GM18519 (cell line): ENCODE measurements at regions not wholly inside any gene's neighbourhood (a gene's known extent, or its start where the extent isn't known, plus 50 kb on each side); places are given as distances from the start of the nearest gene placed in this dataset.
"Not testable (repeated sequence)": the region's sequence is repeated elsewhere in the genome, so short reads cannot be mapped to it uniquely, and the experiment has no call there.

Source experiments
- ATAC-seq: cut with Tn5 transposase; IDR thresholded peaks from one replicate; pipeline ENCODE4 v1.9.1; 2021; ENCODE audit warnings: mild to moderate bottlenecking, moderate library complexity; ENCODE audit not compliant: unreplicated experiment, low FRiP score

DNA sequence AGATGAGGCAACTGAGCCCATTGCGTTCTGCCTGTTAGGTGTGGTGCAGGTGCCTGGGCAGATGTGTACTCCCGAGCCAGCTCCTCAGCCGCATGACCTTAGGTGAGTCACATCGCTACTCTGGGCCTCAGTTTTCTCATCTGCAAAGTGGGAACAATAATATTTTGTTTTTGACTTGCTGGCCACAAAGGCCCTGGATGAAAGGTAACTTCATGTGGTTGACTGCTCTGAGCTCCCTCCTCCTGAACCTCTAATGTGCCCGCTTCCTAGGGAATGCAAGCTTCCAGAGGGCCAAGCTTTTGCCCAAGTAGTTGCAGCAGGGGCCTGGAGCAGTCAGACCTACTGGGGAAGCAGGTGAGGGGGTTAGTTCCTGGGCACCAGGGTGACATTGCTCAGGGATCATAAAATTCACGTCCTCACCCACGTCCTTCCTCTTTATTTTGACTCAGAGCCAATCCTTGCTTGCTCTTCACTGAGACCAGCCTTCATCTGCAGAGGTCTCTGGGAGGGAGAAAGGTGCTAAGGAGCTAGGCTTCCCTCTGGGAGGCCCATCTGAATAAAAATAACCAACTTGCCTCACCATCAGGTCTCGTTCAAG is 149.0 kb upstream of the TLE3 start:
- ATAC-seq = no peak

DNA sequence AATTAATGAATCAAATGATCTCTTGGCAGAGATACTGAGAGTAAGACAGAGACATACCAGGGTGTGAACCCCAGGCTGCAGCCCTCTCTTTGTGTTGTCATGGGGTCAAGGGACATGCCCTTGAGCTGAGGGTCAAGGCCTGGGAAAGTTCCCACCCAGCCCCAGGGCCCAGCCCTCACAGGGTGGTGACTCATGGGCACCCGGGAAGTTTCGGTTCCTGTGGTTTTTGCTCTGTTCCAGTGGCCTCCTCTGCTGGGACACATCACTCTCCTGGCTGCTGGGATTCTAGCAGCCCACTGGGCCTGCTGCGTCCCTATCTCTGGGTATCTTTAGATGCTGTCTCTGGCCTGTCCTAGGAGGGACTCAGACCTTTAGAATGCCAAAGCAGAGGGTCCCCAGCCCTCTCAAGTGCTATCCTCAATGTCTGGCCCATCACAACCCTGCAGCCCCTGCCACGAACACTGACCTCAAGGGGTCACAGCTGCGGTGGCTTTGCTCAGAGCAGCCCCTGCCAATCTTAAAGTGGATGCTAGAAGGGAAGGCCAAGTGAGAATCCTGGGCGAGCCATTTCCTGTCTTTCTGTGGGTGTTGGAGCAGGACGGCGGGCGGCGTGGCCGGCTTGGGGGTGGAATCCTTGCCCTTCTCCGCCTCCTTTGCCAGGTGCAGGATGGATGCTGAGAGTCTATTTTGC is 148.4 kb upstream of the TLE3 start:
- no peak for ATAC-seq

DNA sequence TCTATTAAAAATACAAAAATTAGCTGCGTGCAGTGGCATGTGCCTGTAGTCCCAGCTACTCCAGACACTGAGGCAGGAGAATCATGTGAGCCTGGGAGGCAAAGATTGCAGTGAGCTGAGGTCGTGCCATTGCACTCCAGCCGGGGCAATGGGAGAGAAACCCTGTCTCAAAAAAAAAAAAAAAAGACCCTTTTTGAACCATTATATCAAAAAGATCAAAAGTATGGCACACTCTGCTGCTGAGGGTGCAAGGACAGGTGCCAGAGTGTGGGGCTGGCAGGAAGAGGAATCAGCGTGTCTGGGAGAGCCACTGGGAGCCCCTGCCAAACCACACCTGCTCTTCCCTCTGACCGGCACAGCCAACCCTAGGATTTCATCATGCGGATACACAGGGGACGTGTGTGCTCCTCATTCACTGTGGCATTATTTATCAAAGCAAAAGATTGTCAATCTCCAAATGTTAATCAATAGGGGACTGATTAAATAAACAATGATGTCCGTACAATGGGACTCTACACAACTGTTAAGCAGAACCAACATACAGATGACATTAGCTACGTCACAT is 147.3 kb upstream of the TLE3 start:
- ATAC-seq = no peak

DNA sequence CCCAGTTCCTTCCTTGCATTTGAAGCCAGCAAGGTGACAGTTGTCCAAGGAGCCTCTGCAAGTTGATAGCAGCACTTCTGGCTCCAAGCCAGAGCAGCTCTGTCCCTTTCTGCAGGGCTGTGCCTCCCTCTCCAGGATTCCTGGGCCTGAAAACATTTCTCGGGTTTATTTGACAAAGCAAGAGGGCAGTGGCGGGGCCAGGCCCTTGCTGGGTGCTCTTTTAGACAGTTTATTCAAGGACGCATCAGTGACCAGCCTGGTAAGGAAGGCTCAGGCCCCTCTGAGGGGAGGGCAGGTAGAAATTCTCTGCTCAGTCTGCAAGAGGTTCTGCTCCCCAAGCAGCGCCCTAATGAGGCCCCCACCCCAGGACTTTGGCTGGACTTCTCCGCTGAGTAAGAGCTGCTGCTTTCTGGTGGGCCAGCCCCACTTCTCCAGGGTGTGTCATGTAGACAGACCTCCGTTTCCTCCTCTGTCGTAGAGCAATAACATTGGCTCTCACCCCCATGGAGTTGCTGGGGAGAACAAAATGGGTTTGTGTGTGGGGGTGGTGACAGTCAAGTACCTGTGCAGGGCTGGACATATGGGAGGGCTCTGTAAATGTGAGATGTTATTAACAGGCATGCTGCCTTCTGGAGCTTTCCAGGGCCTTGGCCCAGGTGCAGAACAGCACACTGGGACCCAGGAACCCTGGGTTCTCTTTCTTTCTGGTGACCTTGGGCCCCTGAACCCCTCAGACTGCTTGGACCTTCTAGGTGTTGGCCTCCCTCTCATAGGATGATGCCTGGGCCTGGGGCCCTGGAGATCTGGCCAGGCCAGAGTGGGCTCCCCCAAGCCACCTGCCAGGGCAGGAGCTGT is 146.2 kb upstream of the TLE3 start:
- no peak for ATAC-seq

DNA sequence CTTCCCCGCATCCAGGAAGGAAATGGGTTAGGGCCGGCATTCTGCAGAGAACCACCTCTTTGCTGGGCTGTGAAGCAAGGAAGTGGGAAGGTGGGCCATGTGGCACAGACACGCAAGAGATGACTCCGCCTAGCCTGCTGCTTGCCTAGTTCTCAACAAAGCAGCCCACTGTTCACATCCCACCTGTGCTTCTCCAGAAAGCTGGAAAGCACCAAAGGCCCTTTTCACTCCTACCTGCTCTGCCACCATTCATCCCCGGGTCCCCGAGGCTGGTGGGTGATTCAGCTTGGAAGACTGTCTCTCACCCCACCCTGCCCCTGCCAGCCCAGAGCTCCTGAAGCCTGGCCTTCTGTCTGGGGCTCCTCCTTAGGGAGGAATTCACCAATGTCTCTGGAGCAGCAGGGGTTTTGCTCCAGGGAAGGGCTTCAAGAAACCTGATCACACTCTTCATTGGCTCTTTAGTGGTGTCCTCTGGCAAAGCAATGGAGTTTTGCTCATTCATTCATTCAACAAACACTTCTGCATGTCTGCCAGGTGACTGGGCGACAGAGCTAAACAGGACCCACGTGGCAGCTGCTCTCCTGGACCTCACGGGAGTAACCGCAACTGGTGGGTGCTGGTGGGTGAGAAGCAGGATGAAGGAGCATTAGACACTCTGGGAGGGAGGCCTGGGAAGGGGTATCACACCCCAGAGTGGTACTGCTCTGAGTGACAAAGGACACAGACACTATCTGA is 145.4 kb upstream of the TLE3 start:
- ATAC-seq = no peak

DNA sequence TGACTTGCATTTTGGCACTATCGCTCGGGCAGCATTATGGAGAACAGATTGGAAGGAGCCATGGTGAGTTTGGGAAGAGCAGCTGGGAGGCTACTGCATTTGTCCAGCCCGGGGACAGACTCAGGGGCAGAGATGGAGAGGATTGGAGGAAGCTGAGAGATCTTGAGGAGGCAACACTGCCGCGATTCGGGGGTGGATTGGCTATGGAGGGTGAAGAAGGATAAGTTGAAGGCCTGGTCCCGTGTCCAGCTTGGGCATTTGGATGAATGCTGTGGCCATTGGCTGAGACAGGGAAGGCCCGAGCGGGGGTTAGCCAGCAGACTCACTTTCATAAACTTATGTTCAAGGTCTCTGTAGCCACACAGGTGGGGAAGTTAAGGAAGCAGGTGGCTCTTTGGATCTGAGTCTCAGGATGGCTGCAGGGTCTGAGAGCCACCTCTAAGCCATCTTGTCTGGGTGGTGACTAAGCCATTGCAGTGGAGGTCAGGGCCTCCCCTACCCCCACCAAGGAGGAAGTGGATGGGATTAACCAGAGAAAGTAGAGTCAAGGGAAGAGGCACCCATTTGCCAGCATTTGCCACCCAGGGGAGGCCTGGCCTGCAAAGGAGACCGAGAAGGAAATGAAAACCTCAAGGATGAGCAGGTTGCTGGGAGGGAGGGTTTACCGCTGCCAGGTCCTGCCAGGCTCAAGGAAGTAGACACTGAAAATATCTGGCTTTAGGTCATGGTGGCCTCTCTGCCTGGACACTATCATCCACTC is 144.0 kb upstream of the TLE3 start:
- ATAC-seq = no peak

DNA sequence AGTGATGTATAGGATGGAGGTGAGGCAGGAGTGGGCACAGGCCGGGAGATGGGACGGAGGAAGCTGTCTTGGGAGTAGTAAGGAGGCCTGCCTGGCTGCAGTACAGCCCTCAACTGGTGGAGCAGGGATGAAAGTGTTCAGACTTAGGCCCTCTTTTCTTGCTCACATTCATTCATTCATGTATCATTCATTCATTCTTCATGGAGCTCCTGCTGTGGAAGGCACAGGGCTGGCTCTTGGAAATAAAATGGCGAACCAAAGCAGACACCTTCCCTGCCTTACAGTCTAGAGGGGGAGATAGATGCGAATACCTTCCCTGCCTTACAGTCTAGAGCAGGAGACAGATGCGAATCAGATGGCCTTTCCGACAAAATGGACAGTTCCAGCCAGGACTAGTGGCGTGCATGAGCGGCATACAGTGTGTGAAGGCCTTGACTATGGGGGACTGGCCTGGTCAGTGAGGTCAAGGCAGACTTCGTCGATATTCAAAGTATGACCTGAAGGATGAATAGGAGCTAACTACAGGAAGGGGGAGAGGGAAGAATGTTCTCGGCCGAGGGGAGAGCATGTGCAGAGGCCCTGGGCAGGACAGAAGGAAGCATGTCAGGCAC is 143.2 kb upstream of the TLE3 start:
- ATAC-seq = no peak

DNA sequence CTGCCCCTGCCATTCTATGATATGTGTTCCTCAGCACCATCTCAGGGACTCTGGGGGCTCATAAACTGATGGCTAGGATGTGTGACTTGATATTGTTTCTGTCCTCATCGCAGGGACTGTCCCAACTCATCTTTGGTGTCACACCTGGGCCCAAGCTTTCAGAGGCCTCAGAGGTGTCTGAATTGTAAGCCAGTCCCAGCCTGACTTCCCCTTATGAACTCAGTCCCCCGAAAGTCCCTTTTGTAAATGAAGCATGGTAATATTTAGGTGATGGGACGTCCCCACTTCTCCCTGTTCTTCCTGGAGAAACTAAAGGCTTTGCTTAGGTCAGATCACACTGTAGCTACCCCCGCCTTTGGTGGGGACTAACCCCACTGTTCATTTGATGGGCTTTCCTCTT is 142.4 kb upstream of the TLE3 start:
- no peak for ATAC-seq

DNA sequence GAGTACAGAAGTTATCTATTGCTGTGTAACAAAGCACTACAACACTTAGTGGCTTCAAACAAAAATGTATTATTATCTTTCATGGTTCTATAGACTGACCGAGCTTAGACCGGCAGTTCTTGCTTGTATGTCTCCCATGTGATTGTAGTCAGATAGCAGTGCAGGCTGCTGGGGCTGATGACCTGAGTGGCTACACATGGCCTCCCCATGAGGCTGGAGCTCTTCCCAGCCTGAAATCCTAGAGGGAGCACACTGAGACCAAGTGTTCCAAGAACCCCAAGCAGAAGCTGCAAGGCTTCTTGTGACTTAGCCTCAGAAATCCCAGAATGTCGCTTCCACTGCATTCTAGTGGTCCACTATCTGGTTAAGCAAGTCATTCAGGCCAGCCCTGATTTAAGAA is 141.2 kb upstream of the TLE3 start:
- no peak for ATAC-seq

DNA sequence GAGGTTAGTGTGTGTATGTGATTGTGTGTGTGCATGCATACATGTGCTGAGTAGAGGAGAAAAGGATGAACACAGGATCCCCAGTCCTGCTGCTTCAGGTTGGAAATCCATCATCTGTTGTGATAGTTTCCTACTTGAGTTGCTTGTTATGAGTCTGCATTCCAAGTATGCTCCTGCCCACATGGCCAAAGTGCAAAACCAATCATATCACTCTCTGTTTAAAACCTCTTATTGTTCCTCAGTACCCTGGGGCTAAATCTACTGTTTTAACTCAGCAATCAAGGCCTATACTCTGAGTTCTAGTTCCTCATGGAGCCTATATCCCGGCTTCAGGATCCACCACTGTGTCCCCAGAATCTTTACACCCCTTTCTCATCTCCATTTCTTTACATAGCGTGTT is 139.9 kb upstream of the TLE3 start:
- ATAC-seq = no peak

DNA sequence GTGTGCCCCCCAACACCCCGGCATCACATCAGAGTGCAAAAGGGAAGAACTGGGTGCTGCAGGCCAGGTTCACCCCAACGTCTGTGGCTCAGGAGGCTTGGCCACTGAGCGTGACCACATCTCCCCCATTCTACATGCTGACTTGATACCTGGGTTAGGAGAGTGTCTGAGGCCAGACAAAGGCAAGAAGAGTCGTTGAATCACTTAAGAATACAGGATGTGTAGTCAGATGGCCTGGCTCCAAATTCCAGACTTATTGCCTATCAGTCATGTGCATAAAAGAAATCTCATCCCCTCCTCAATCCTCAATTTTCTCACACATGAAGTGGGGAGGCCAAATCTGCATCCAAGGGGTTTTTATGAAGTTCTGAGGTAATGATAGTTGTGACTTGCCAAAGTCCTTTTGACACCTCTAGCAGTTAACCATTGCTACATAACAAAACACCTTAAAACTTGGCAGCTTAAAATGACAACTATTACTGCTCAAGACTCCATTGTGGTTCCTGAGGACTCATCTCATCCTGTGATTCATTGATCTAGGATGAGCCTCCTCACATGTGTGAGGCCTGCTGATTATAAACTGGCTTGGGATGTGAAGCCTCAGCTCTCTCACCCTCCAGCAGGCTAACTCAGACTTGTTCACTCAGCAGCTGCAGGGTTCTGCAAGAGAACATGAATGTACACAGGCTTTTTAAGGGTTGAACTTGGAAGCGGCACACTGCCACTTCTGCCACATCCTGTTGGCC is 138.8 kb upstream of the TLE3 start:
- ATAC-seq = no peak

DNA sequence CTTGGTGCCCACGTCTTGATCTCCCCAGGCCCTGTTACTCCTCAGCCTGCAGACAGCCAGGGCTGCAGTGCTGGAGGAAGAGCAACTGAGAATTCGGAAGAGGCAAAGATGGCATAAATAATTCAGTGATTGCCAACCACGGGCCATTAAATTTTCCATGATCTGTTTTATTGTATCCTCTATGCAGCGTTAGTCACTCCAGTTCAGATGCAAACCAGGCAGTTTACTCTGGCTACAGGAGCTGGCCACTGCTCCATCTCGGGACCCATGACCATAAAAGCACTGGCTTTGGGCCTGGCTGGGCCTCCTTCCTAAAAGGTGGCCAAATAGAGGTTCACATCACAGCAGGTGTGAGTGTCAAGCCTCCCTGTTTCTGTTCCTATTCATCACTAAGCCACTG is 137.6 kb upstream of the TLE3 start:
- ATAC-seq = no peak

DNA sequence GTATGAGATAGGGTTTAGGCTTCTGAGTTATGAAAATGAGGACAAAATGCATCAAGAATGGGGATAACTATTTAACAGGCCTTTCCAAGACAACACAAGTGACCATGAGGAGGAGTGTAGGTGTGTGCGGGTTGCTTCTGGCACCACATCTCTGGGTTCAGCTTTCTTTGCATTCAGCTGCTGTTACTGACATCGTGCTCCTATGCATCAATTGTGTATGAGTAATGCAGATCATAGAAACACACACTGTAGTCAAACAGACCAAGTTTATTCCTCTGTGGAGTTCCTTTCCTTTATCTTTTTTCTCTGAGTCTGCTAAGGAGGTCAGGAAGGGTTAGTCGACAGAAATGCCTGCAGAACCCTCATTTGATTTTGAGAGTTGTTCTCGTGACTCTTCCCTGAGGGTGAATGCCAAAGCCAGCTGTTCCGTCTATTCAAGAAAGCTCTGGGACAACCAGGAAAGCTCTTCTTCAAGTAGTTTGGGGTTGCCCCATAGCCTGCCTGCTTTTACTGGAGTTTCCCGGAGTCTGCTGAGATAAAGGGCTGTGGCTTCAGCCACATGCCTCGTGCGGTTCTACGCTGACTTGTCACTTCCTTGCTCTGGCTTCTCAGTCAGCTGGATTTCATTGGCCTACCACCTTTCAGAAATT is 136.7 kb upstream of the TLE3 start:
- no peak for ATAC-seq

DNA sequence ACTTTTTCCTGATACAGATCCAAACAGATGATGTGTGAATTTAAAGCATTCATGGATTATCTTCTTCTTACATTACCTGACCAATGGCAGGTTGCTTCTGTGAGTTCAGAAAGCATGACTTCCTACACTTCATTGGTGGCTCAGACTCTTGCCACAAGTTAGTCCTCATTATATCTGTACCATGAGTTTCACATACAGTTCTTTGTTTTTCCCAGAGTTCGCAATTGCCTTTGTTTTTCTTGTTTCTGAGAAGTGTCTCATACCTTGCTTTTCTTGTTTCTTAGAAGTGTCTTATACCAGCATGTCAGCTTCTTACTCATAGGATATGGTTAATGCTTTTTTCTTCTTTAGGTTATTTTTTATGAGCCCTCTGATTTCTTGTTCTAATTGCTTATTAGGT is 133.8 kb upstream of the TLE3 start:
- no peak for ATAC-seq

DNA sequence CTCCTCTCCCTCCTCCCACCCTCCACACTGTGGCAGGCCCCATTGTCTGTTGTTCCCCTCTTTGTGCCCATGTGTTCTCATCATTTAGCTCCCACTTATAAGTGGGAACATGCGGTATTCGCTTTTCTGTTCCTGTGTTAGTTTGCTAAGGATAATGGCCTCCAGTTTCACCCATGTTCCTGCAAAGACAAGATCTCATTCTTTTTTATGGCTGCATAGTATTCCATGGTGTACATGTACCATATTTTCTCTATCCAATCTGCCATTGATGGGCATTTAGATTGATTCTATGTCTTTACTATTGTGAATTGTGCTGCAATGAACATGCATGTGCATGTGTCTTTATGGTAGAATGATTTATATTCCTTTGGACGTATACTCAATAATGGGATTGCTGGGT is 130.2 kb upstream of the TLE3 start:
- not testable (repeated sequence) for ATAC-seq

DNA sequence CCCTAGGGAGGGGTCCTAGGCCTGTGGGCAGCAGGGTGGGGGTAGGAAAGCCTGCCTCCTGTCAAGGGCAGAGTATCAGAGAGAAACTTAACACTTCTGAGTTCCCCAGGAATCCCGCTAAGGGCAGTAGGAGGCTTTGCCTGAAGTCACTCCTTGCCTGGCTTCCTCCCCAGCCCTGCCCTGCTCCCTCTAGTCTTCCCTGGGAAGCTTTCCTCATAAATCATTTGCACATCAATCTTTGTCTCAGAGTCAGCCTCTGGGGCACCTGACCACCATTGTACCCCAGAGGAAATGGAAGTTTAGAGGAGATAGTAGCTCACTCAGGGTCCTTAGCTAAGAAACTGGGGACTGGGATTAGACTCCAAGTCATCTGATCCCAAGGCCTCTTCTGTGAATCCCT is 129.4 kb upstream of the TLE3 start:
- no peak for ATAC-seq

DNA sequence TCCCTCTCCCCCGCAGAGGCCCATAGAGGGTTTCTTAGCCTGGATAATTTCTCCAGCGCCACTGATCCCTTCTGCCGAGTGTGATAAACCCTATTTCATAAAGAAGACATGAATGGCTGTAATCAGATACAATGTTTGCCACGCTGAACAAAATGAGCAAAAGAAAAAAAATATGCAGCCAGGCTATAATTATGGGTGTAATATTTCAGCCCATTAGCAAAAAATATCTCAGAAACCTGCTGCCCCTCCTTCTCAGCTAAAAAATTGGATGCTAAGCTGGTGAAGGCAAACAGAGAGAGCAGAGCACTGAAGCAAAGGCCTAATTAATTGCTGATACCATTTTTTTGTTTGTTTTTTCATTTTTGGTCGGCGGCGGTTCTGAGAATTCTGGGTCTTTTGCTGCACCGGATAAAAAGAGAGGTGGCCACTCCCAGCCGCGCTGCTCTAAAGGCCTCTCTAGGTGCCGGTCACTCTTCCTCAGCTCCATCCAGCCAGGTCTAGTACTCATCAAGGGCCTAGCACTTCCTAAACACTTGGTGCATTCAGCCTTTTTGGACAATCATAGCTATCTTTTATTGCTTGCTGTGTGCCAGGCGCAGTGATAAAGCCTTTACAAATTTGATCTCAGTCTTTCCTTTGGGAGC is 128.7 kb upstream of the TLE3 start:
- ATAC-seq = no peak

DNA sequence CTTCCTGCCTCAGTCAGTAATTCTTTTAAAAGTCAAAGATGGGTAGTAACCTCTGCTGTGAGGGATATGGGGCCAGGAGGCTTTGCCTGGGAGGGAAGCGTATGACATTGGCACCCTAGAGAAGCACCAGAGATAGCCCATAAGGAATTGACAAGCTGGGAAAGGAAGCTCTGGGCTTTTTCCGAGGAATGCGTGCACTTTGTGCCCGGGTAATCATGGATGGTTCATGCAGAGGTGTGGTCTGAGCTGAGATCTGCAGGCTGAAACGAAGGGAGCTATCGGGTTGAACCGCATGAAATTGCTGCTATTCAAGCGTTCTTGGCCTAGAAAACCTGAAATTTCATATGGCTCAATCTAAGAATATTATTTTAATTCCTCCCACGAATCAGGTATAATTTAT is 127.7 kb upstream of the TLE3 start:
- ATAC-seq = no peak
